Coronary artery (tissue), 2 donors: ENCODE measurements at regions not wholly inside any gene's neighbourhood (a gene's known extent, or its start where the extent isn't known, plus 50 kb on each side); places are given as distances from the start of the nearest gene placed in this dataset.

ENCODE experiments used
- DNase-seq: peaks from one replicate; pipeline ENCODE4 v3.0.0-alpha.2; 2017; ENCODE audit warnings: low spot score
- H3K27ac ChIP-seq, 2 donors: fragments of 200-600 bp; sonication (generic); one replicate each; pipeline ENCODE4 v1.5.1; 2016 to 2019
- H3K4me3 ChIP-seq: fragments of 200-600 bp; sonication (generic); 2 replicates; pipeline ENCODE4 v1.5.1; 2016; ENCODE audit warnings: mild to moderate bottlenecking, moderate library complexity
- CTCF ChIP-seq: fragments of 200-600 bp; sonication (generic); IDR thresholded peaks from one replicate; pipeline ENCODE4 v1.5.1; 2019; ENCODE audit warnings: antibody characterized with exemption

GRCh38 chr14:40197344-40197743 lies 765.1 kb upstream of the FBXO33 start:
- DNase-seq, result no peak
- no peak overlapping the region for H3K27ac ChIP-seq
- TF ChIP-seq CTCF, result no peak

GRCh38 chr14:40188006-40188405 lies 755.8 kb upstream of the FBXO33 start:
- TF ChIP-seq CTCF, result no peak
- no peak for DNase-seq
- Histone ChIP-seq H3K4me3 (no peak overlapping the region), H3K27ac (no peak overlapping the region)

More at GRCh38 chr14:40197344-40197743, 765.1 kb upstream of the FBXO33 start:
- H3K4me3 ChIP-seq, result no peak overlapping the region

DNA sequence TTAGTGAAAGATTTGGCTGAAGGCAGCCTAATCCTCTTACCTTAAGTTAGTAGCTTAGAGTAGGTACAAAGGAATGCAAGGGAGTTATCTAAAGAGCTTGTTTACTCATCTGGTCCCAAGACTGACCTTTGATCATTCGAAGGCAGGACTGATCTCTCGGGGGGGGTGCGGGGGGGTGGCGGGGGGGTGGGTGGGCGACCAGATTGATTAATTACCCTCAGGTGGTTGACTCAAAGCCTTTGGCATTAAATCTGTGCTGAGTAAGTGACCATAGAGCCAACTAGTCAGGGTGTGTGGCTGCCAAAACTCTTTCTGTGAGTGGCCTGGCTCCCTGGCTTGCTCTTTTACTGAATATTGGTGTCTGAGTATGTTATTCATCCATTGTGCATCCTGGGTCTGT lies 731.9 kb upstream of the FBXO33 start:
- no peak for TF ChIP-seq CTCF
- Histone ChIP-seq H3K4me3 (no peak overlapping the region), H3K27ac (no peak overlapping the region)
- no peak for DNase-seq

DNA sequence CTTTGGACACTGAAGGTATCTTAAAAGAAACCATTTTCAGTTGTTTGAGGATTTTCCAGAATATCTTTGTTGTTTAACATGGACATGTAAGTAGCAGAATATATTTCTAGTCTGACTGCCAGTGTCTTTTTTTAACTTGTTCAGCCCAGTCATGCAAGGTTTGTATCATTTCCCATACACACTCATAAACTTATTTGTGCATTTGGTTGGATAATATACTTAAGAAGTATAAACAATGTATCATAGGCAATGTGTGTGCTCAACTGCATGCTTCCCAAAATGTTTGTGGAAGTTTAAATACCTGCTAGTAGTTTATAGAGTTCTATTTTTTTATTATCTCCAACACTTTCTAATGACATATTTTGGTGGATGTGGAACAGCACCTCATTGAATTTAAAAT lies 707.4 kb upstream of the FBXO33 start:
- Histone ChIP-seq H3K4me3 (no peak overlapping the region), H3K27ac (no peak overlapping the region)
- DNase-seq, result no peak
- no peak for TF ChIP-seq CTCF

DNA sequence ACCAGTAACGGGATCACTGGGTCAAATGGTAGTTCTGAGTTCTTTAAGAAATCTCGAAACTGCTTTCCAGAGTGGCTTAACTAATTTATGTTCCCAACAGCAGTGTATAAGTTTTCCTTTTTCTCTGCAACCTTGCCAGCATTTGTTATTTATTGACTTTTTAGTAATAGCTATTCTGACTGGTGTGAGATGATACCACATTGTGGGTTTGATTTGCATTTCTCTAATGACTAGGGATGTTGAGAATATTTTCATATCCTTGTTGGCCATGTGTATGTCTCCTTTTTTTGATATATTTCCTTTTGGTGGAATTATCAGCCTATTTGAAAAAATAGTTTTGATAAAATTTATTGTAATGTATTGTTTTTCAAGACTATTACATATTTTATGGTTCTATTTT lies 701.2 kb upstream of the FBXO33 start:
- no peak for TF ChIP-seq CTCF
- Histone ChIP-seq H3K4me3 (no peak overlapping the region), H3K27ac (no peak overlapping the region)
- no peak for DNase-seq

- TF ChIP-seq CTCF, result no peak
- Histone ChIP-seq H3K4me3 (no peak overlapping the region), H3K27ac (no peak overlapping the region)
- DNase-seq, result no peak
Measured at GRCh38 chr14:40129159-40129558, 696.9 kb upstream of the FBXO33 start.

DNA sequence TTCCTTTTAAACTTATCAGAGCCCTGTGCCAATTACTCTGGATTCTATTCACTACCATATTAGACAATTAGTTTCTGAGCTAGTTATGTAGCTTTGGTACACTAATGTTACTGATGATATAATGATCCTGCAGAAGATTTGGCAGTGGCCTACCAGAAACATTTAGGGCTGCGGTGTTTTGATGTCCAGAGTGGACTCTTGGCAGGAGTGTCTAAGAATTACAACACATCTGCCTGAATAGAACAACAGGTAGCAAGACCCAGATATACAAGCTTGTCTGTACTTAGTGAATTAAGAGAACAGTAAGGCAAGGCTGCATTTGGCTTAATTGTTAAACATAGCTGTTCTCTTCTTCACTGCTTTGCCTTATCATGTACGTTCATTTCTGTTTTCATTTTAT lies 691.6 kb upstream of the FBXO33 start:
- Histone ChIP-seq H3K27ac (no peak overlapping the region), H3K4me3 (no peak overlapping the region)
- no peak for TF ChIP-seq CTCF
- no peak for DNase-seq
